Fibroblast of lung (primary cell): ENCODE measurements at regions not wholly inside any gene's neighbourhood (a gene's known extent, or its start where the extent isn't known, plus 50 kb on each side); places are given as distances from the start of the nearest gene placed in this dataset.

Experiments
- EZH2 ChIP-seq: IDR thresholded peaks from 2 replicates; pipeline ENCODE4 v1.5.1; 2012; ENCODE audit warnings: low read length, control low read depth, mild to moderate bottlenecking; ENCODE audit errors: missing control alignments
- TF ChIP-seq, protein P1 (sequence below), 2 donors: IDR thresholded peaks in 1 of 2; conservative IDR thresholded peaks in 1 of 2; 1 replicate in 1 of 2; 2 replicates in 1 of 2; pipeline ENCODE4 v1.5.1; 2011 to 2012; ENCODE audit warnings: low read length in 2 of 2, control low read depth in 1 of 2, inconsistent platforms in 1 of 2, low read depth in 1 of 2, mild to moderate bottlenecking in 1 of 2

DNA sequence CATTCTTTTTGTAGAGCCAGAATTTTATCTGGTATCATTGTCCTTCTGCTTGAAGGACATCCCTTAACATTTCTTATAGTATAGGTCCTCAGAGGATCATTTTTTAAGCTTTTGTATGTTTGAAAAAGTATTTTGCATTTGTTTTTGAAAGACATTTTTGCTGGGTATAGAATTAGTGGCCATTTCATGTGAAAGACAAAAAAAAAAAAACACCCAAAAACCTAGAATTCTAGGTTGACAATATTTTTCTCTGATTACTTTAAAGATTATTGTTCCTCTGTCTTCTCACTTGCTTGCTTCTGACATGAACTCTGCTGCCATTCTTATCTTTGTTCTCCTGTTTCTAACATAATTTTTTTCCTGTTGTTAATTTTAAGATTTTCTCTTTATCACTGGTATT, 75.7 kb upstream of the SLC22A16 start:
- TF ChIP-seq, protein P1, sequence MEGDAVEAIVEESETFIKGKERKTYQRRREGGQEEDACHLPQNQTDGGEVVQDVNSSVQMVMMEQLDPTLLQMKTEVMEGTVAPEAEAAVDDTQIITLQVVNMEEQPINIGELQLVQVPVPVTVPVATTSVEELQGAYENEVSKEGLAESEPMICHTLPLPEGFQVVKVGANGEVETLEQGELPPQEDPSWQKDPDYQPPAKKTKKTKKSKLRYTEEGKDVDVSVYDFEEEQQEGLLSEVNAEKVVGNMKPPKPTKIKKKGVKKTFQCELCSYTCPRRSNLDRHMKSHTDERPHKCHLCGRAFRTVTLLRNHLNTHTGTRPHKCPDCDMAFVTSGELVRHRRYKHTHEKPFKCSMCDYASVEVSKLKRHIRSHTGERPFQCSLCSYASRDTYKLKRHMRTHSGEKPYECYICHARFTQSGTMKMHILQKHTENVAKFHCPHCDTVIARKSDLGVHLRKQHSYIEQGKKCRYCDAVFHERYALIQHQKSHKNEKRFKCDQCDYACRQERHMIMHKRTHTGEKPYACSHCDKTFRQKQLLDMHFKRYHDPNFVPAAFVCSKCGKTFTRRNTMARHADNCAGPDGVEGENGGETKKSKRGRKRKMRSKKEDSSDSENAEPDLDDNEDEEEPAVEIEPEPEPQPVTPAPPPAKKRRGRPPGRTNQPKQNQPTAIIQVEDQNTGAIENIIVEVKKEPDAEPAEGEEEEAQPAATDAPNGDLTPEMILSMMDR (conservative IDR thresholded peaks at IDR 0.05 in 1 of 2, IDR thresholded peaks at IDR 0.05 in 1 of 2; ENCODE audit: low read depth in 1 of 2, low read length in 2 of 2) = no peak
- TF ChIP-seq EZH2 = no peak
